NCI-H82 treated with DMSO at 0.1 percent for 48 hours (cell line): ENCODE measurements at regions not wholly inside any gene's neighbourhood (a gene's known extent, or its start where the extent isn't known, plus 50 kb on each side); places are given as distances from the start of the nearest gene placed in this dataset.

ENCODE experiments used
- DNase-seq: peaks from one replicate; lab custom pipeline; 2025; ENCODE audit not compliant: unreplicated experiment; lab: John Stamatoyannopoulos, UW

GRCh38 chr5:74074111-74074510, 448.1 kb downstream of the ARHGEF28 start:
- no peak for DNase-seq

GRCh38 chr5:74073257-74073656, 447.3 kb downstream of the ARHGEF28 start:
- DNase-seq, result no peak

- peak; percentile 40 for DNase-seq
Measured at GRCh38 chr5:74072646-74073045, 446.6 kb downstream of the ARHGEF28 start.

GRCh38 chr5:74070766-74071165, 444.8 kb downstream of the ARHGEF28 start:
- DNase-seq, result no peak

- DNase-seq, result no peak
Measured at GRCh38 chr5:74069741-74070140, 443.7 kb downstream of the ARHGEF28 start.

- no peak for DNase-seq
Measured at GRCh38 chr5:74067748-74068541, 441.9 kb downstream of the ARHGEF28 start.

GRCh38 chr5:74064911-74065310, 438.9 kb downstream of the ARHGEF28 start:
- DNase-seq, result no peak

GRCh38 chr5:74064225-74064624, 438.2 kb downstream of the ARHGEF28 start:
- no peak for DNase-seq

GRCh38 chr5:74063821-74064220, 437.8 kb downstream of the ARHGEF28 start:
- no peak for DNase-seq

GRCh38 chr5:74063346-74063745, 437.4 kb downstream of the ARHGEF28 start:
- no peak for DNase-seq

- no peak for DNase-seq
Measured at GRCh38 chr5:74061292-74061691, 435.3 kb downstream of the ARHGEF28 start.

- no peak for DNase-seq
Measured at GRCh38 chr5:74059706-74060105, 433.7 kb downstream of the ARHGEF28 start.

- DNase-seq, result no peak
Measured at GRCh38 chr5:74056789-74057164, 430.8 kb downstream of the ARHGEF28 start.

GRCh38 chr5:74056107-74056788, 430.3 kb downstream of the ARHGEF28 start:
- no peak for DNase-seq

- DNase-seq, result peak; percentile 97
Measured at GRCh38 chr5:74055486-74056106, 429.6 kb downstream of the ARHGEF28 start.

GRCh38 chr5:74054641-74055421, 428.8 kb downstream of the ARHGEF28 start:
- no peak for DNase-seq

GRCh38 chr5:74054139-74054538, 428.1 kb downstream of the ARHGEF28 start:
- peak; percentile 96 for DNase-seq

GRCh38 chr5:74052441-74053221, 426.6 kb downstream of the ARHGEF28 start:
- no peak for DNase-seq

- DNase-seq, result peak; percentile 96
Measured at GRCh38 chr5:74051076-74051475, 425.1 kb downstream of the ARHGEF28 start.

GRCh38 chr5:74044936-74045335, 418.9 kb downstream of the ARHGEF28 start:
- DNase-seq, result no peak
